NT2/D1 (cell line): ENCODE measurements at regions not wholly inside any gene's neighbourhood (a gene's known extent, or its start where the extent isn't known, plus 50 kb on each side); places are given as distances from the start of the nearest gene placed in this dataset.

ENCODE experiments used
- DNase-seq: peaks from one replicate; pipeline ENCODE4 v3.0.0-alpha.2; 2011; ENCODE audit warnings: low read depth, low spot score
- H3K27me3 ChIP-seq: 2 replicates; pipeline ENCODE4 v1.6.0; 2011; ENCODE audit warnings: mild to moderate bottlenecking; ENCODE audit not compliant: insufficient read length, insufficient read depth
- H3K36me3 ChIP-seq: 2 replicates; pipeline ENCODE4 v1.6.1; 2011; ENCODE audit warnings: mild to moderate bottlenecking, low read length, mixed read lengths; ENCODE audit not compliant: insufficient read depth, insufficient read length
- H3K4me1 ChIP-seq: 2 replicates; pipeline ENCODE4 v1.5.1; 2011; ENCODE audit not compliant: insufficient read depth, insufficient read length
- H3K4me3 ChIP-seq: 2 replicates; pipeline ENCODE4 v1.5.1; 2011; ENCODE audit warnings: low read depth; ENCODE audit not compliant: insufficient read length
- H3K9ac ChIP-seq: 2 replicates; pipeline ENCODE4 v1.6.0; 2011; ENCODE audit warnings: low read depth; ENCODE audit not compliant: insufficient read length
- H3K9me3 ChIP-seq: 2 replicates; pipeline ENCODE4 v1.5.1; 2011; ENCODE audit warnings: mild to moderate bottlenecking, low read length; ENCODE audit not compliant: insufficient read depth
- SUZ12 ChIP-seq: IDR thresholded peaks from 2 replicates; pipeline ENCODE4 v1.6.1; 2011; ENCODE audit not compliant: insufficient read length, insufficient read depth; ENCODE audit errors: extremely low read depth
- YY1 ChIP-seq: IDR thresholded peaks from 2 replicates; pipeline ENCODE4 v1.6.1; 2011; ENCODE audit not compliant: insufficient read length, insufficient read depth
- ZNF274 ChIP-seq: IDR thresholded peaks from 2 replicates; pipeline ENCODE4 v1.6.1; 2011; ENCODE audit warnings: mild to moderate bottlenecking, low read depth, low read length

- Histone ChIP-seq H3K27me3 (no peaks in the 10 kb centered on the region), H3K4me1 (no peaks in the 10 kb centered on the region), H3K4me3 (no peak overlapping the region), H3K9ac (no peak overlapping the region), H3K36me3 (no peaks in the 10 kb centered on the region), H3K9me3 (peaks cover 5% of the 10 kb centered on the region; the same call in 1 of the 2 replicates)
- no peak for TF ChIP-seq SUZ12
- TF ChIP-seq ZNF274 = no peak
- TF ChIP-seq YY1 = no peak
- DNase-seq = no peak
These were observed 635.4 kb upstream of the GOT2 start for GRCh38 chr16:59369523-59369922.

DNA sequence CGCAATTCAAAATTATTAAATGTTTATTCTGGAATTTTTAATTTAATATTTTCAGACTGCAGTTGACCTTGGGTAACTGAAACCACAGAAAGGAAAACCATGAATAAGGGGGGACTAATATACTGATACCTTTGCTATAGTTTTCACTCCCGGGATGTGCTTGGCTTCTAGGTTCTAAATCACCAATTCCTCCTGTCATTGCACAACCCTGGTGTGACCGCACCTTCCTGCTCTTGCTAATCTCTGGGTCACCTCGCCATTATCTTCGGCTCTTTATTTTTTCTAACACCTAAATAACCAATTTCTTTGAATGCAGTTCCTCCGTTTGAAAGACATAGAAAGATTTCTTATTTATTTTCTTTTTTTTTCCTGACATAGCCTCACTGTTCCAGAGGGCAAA lies 634.5 kb upstream of the GOT2 start:
- no peak for DNase-seq
- Histone ChIP-seq H3K27me3 (no peaks in the 10 kb centered on the region), H3K4me1 (no peaks in the 10 kb centered on the region), H3K9ac (no peak overlapping the region), H3K9me3 (peaks cover 5% of the 10 kb centered on the region; the same call in 1 of the 2 replicates), H3K36me3 (no peaks in the 10 kb centered on the region), H3K4me3 (no peak overlapping the region)
- TF ChIP-seq YY1 = no peak
- no peak for TF ChIP-seq SUZ12
- TF ChIP-seq ZNF274 = no peak

GRCh38 chr16:59356709-59357108 lies 622.6 kb upstream of the GOT2 start:
- Histone ChIP-seq H3K4me1 (no peaks in the 10 kb centered on the region), H3K9ac (no peak overlapping the region), H3K9me3 (peaks cover 3% of the 10 kb centered on the region; the same call in 1 of the 2 replicates), H3K27me3 (peaks cover 8% of the 10 kb centered on the region), H3K36me3 (no peaks in the 10 kb centered on the region), H3K4me3 (no peak overlapping the region)
- no peak for TF ChIP-seq ZNF274
- TF ChIP-seq YY1 = no peak
- TF ChIP-seq SUZ12 = no peak
- DNase-seq = no peak

- H3K4me3 ChIP-seq = no peak overlapping the region
- no peak for TF ChIP-seq SUZ12
- H3K36me3 ChIP-seq = no peaks in the 10 kb centered on the region
- H3K27me3 ChIP-seq = peaks cover 8% of the 10 kb centered on the region
- H3K9me3 ChIP-seq = peaks cover 3% of the 10 kb centered on the region; the same call in 1 of the 2 replicates
- H3K4me1 ChIP-seq = no peaks in the 10 kb centered on the region
- DNase-seq = no peak
- H3K9ac ChIP-seq = no peak overlapping the region
These were observed 622.0 kb upstream of the GOT2 start for GRCh38 chr16:59356144-59356543.

DNA sequence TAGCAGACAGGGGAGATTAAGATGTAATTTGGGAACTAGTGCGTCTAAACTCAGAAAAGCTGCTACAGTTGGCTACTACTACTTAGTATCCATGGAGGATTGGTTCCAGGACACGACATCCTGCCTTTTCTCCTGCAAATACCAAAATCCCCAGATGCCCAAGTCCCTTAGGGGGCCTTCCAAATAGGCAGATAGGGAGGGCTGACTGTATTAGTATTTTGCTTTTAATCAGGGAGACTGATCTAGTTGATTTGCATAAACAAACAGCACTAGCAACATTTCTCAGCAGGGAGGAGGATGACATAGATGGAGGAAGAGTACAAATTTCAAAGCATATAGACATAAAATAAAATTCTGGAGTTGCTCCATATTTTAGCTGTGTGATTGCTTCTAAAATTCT lies 621.6 kb upstream of the GOT2 start:
- Histone ChIP-seq H3K36me3 (no peaks in the 10 kb centered on the region), H3K9me3 (peaks cover 3% of the 10 kb centered on the region; the same call in 1 of the 2 replicates), H3K9ac (no peak overlapping the region), H3K4me3 (no peak overlapping the region), H3K4me1 (no peaks in the 10 kb centered on the region), H3K27me3 (peaks cover 8% of the 10 kb centered on the region)
- TF ChIP-seq YY1 (no peak), SUZ12 (no peak), ZNF274 (no peak)
- DNase-seq = peak; percentile 9

DNA sequence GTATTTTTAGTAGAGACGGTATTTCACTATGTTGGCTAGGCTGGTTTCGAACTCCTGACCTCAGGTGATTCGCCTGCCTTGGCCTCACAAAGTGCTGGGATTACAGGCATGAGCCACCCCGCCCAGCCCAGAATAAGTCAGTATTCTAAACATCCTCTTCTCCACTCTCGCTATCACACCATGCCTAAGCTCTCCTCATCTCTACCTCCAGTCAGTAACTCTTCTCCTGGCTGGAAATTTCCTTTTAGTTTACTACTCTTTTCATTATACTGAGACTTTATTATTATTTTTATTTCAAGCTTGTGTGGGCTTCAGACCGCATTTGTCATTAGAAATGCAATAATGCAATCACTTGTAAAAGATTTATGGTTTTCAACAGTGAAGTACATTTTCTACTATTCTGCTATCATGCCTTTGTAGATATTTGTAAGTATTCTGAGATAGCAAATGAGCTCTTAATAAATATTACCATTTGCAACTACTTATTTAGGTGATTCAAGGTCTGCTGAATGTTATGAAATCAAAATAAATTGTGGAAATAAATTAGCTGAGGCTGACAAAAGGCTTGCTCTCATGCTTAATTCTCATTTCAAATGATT lies 617.3 kb upstream of the GOT2 start:
- Histone ChIP-seq H3K9me3 (peaks cover 3% of the 10 kb centered on the region; the same call in 1 of the 2 replicates), H3K4me1 (no peaks in the 10 kb centered on the region), H3K27me3 (peaks cover 42% of the 10 kb centered on the region), H3K36me3 (no peaks in the 10 kb centered on the region), H3K4me3 (no peak overlapping the region), H3K9ac (no peak overlapping the region)
- no peak for DNase-seq
- no peak for TF ChIP-seq ZNF274
- no peak for TF ChIP-seq YY1
- no peak for TF ChIP-seq SUZ12

- DNase-seq = no peak
- no peaks in the 10 kb centered on the region for H3K36me3 ChIP-seq
- no peak overlapping the region for H3K9ac ChIP-seq
- no peak overlapping the region for H3K4me3 ChIP-seq
- H3K27me3 ChIP-seq = peaks cover 50% of the 10 kb centered on the region
- H3K9me3 ChIP-seq = peaks cover 3% of the 10 kb centered on the region; the same call in 1 of the 2 replicates
- TF ChIP-seq ZNF274 = no peak
- no peak for TF ChIP-seq SUZ12
- no peak for TF ChIP-seq YY1
- H3K4me1 ChIP-seq = no peaks in the 10 kb centered on the region
These were observed 616.6 kb upstream of the GOT2 start for GRCh38 chr16:59350670-59351069.

GRCh38 chr16:59342669-59343068 lies 608.6 kb upstream of the GOT2 start:
- Histone ChIP-seq H3K4me1 (peaks cover 2% of the 10 kb centered on the region), H3K27me3 (peaks cover 96% of the 10 kb centered on the region), H3K9ac (no peak overlapping the region), H3K9me3 (peaks cover 11% of the 10 kb centered on the region; the same call in 1 of the 2 replicates), H3K36me3 (no peaks in the 10 kb centered on the region), H3K4me3 (no peak overlapping the region)
- DNase-seq = peak; percentile 13
- no peak for TF ChIP-seq SUZ12
- no peak for TF ChIP-seq YY1
- TF ChIP-seq ZNF274 = no peak
